ENCODE measurements at regions not wholly inside any gene's neighbourhood (a gene's known extent, or its start where the extent isn't known, plus 50 kb on each side); places are given as distances from the start of the nearest gene placed in this dataset.
A peak's percentile ranks its signal among the peaks of the same experiment; 100 is the strongest.

DNA sequence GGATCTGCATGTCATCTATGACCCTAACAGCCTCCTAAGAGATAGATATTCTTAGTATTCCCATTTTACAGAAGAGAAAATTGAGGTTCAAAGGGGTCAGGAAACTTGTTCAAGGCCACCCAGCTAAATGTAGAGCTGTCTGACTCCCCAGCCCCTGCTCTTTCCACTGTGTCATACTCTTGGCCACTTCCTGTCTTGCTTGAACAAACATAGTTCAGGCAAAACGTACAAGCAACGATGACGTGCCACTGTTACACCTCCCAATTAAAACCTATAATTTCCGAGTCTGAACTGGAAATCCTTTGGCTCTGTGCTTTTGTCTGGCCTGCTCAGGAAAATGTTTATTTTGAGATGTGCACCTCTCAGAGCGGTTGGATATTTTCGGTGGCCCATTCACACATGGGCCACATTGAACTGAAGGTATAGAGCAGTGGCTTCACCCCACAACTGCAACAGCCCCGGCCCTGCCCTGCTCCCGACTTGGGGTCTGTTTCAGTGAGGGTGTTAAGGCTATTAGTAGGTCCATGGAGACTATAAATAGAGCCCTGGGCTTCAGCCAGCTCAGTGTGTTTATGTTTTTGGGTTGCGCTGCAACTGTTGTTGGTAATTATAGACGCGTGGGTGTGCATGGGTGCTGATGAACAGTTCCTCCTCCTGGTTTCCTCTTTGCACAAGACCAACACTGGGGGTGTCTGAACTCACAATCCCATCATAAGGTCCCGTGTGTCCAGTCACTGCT is 172.3 kb upstream of the ADO start:
- DNase-seq (ENCODE audit: low spot score), result peak; percentile 60

DNA sequence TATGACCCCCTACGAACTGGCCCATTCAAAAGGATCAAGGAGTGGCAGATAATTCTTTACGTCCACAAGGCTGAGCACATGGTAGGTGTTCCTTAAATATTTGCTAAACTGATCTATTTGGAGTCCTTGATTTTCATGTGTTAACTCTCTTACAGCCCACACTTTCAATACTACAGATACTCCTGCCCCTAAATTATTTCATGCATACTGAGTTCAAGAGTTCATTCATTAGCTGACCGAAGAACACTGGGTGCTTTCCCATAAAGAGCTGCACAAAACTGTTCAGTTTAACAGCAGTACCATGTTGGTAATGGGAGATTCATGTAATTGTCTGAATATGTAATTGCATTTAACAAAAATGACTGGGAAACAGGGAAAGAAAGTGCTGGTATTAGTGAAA is 170.5 kb upstream of the ADO start:
- DNase-seq (ENCODE audit: low spot score), result no peak

DNA sequence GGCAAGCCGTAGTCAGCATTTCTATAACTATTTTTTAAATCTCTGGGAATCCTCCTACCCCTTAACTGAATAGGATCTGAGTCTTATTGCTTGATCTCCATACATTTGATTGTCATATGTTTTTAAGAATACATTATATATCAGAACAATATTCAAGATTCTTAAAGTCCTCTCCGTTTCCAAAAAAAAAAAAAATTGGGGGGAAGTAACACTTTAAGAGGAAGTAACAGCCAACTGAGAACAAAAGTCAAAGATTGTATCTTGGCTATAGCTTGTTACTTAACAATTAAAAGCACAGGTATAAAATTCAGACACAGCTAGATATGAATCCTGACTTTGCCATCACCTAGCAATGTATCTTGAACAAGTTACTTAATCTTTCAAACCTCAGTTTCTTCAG is 169.9 kb upstream of the ADO start:
- no peak for DNase-seq (ENCODE audit: low spot score)

DNA sequence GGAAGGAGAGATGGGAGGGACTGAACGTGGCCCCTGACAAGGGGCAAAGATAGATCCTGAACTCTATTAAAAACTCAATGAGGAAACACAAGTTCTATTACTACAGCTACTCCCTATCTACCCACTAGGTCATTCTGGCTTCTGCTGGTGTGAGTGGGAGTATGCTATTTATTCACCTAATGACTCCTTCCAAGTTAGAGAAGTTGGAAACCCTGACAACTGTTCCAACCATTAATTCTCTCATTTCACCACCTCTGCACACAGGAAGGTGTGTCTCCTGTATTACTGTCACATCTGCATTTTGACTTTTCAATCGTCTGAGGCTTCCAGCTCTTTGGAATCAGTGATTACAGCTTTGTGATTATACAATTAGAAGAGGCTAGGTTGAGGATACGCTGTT is 169.4 kb upstream of the ADO start:
- DNase-seq (ENCODE audit: low spot score), result no peak

DNA sequence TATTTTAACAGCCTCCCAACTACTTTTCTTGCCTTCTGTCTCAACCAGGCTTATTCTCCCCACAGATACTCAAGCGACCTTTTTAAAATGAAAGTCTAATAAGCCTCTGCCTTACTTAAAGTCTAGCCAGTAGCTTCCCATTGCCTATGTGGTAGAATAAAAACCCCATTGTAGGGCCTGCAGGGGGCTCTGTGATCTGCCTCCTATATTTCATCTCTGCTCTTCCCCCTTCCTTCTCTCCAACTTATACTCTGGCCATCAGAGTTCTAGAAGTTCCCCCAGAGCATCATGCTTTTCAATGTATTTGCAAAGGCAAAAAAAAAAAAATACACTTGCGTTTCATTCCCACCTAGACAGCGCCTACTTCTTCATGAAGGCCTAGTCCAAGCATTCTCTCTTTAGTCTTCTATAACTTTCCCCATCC is 167.7 kb upstream of the ADO start:
- no peak for DNase-seq (ENCODE audit: low spot score)

DNA sequence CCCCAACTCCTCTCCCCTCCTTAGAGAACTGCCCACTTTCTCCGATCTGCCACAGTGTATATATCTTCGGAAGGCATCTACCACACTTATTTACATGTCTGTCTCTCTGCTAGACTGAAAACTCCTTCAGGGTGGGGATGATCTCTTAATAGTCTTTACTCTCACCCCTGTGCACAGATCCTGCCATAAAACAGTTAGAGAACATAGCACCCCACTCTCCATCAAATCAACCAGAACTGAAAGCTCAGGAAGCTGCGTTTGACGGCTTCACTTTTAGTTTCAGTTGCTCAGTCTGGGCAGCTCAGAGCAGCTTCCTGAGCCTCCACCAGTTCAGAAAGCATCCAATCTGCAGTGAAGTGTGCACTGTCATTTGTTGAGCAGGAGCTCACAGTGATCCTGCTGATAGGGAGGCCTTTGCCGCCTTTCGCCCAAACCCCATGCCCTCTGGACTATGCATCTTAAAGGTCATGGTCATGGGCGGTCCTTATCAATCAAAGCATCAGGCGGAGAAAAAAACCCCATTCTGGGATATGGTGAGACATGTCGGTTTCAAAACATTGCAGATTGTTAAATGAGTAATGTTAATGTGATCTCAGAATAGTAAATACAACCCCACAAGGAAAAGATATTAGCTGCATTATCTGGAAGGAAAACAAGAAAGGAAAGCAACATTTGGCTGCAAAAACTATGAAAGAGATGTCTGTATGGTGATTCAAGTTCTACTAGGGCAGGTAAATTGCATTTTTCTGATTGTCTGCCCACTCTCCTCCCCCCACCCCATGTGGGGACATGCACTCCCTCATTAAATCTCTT is 167.1 kb upstream of the ADO start:
- peak; percentile 88 for DNase-seq (ENCODE audit: low spot score)

DNA sequence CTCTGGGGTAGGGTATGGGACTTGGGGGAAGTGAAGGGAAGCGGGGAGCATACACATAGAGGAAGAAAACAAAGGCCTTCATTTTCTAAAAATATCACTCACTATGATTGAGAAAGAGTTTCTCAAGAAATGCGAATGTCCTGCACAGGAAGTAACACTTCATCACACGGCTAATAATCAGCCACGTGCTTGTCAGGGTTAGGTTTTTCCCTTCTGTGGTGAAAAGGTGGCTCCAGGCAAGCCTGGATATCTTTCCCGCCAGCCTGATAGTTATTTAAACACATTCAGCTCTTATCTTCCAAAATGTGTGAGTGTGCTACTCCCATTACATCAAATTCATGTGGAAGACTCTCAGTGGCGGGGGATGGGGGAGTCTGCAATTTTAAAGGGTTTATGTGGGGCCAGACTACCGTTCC is 166.4 kb upstream of the ADO start:
- DNase-seq (ENCODE audit: low spot score), result no peak

DNA sequence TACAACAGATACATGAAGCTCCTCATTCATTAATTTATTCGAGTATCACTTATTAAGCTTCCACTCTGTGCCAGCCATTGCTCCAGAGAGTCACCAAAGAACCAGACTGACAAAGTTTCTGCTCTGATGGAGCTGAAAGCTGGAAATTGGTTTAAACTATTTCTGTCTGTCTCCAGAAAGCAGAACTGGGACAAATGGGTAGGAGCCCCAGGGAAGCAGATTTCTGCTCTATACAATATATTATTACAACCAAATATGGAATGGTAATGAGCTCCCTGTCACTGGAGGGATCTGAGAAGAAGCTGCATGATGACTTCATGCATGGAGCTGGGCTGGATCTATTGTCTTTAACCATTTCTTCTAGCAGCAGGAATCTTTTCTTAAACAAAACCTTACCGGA is 165.4 kb upstream of the ADO start:
- no peak for DNase-seq (ENCODE audit: low spot score)

DNA sequence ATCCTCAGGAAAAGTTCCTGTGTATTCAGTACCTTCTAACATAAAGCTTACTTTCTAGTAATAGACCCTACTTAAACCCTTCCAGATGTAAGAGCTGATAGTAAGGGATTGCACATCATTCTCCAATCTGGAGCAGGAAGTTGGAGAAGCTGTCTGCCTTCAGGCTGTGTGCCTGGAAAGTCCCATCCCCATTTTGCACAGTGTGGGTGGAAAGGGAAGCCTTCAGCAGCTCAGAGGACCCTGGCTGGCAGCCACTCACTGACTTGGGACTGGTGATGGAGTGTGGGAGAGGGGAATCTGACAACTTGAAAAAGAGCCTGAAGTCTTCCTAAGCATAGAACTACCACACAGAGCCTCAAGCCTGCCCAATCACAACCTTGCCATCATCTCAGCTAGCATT is 164.1 kb upstream of the ADO start:
- DNase-seq (ENCODE audit: low spot score), result no peak

DNA sequence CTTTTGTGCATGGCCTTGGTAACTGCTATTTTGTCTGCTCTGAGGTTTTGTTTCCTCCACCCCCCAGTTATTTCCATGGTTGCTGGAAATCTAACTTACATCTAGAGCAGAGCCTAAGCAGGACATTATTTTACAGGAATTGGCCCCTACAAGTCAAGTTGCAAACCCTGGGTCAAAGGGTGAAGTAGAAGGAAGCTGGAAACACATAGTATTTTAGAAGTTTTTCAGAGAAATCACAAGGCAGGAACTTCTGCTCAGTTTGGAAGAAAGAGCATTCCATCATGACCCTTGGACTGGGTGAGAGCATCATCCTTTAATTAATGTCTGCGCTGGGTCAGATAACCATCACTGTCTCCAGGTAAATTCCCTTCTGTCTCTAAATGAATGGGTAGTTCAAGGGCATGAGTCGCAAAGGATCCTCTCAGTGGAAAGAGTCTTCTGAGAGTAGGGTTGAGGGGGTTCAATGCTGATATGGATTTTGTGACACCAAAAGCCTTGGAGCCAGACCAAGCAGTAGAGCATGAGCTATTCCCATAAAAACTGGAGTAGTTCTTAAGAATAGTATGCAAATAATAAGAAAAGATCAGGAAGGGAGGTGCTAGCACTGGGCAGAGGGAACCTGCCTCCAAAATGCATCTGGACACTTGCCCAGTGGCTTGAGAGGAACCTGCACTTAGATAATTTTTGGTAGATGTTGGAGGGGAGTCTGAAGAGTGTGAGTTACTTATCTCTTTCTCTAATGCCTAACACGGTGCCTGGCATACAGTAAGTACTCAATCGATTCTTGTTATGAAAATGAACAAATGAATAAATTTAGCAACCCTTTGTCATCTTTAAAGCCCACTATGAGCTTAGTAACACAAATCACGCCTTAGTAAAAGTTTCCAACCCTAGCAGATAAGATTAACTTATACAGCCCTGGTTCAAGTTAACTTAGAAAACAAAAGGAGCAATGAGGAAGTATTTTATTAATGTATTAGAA is 160.6 kb upstream of the ADO start:
- no peak for DNase-seq (ENCODE audit: low spot score)

DNA sequence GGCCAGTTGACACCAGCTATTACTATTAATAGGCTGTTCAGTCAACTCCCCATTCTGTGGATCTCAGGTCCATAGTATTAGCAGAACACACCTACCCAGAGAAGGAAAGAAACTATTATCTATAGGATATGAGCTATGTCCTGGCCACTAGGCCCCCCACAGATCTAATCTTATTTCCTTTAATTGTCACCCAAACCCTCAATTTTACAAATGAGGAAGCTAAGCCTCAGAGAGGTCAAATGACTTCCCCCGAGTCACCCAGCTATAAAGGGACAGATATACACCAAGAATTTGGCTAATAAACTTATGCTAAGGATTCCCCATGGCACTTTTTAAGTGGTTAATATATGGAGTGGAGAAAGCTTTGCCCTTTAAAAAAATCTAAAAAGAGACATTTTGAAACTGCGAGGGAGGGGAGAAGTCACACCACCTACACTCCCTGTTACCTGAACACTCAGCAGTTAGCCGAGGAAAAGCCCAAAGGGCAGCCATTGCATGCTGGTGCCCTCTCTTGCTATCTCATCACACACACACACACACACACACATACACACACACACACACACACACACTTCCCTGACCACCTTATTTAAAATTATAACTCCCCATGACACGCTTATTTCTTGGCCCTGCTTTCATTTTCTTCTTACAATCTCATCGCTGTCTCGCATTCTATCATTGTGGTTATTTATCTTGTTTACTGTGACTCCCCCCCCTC is 157.0 kb upstream of the ADO start:
- no peak for DNase-seq (ENCODE audit: low spot score)

DNA sequence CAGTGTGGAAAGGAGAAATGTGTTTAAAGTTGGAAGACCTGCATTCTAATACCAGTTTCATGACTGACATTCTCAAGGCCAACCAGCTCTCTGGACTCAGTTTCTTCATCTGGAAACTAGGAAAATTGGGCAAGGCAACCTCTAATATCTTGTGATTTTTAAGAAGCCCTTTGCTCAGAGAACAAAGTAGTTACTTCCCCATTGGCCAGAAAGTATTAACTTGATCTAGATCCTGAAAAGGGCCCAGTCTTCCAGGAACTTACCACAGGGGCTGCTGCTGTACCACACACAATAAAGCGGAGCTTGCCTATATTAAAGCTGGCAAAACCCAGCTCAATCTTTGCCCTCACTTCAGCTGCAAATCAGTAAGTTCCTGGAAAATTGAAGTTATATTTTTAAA is 155.6 kb upstream of the ADO start:
- DNase-seq (ENCODE audit: low spot score), result no peak

DNA sequence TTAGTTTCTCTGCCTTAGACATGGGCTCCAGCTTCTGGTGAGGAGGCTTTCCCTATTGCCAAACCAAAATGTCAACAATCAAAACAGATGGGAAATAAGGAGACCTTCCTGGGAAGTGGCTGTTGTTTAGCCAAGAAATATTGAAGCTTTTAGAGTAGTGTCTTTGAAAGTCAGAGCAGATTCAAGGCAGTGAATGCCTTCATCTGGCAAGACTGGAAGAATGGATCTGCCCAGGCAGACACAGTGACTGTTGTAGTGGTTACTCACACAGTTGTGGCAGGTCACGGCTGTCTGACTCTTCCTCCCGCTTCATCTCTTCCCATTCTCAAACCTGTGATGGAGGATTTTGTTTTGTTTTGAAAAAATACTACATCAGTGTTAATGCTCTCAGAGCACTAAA is 154.1 kb upstream of the ADO start:
- no peak for DNase-seq (ENCODE audit: low spot score)

DNA sequence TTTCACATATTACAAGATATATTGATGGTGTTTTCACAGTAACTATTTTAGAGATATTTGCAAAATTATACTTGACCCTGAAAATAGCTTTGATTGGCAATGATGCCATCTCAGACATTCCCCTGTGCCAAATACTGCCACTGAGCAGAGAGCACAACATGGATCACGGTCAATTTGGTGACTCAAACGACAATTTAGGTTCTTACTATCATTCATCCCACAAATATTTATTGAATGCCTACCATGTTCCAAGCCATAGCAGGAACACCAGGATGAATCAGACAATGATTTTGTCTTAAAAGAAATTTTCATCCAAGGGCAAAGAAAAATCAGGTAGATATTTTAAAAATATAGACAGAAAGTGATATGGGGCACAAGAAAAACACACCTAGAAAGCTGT is 153.2 kb upstream of the ADO start:
- no peak for DNase-seq (ENCODE audit: low spot score)

DNA sequence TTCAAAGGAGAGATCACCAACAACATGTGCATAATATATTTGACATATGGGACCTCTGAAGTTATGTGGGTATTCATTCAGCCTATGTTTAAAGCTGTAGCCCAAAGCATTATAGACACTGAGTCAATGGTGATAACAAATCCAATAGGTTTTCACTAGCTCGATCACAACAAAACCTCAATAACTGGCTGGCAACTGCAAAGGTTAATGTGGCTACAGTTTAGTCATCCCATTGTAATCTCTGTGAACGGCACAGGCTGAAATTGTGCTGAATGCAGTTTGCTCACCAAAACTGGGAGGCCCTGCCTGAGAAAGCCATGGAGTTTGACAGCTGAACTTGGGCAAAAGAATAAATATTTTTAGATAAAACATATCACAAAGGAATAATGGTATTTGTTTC is 152.4 kb upstream of the ADO start:
- no peak for DNase-seq (ENCODE audit: low spot score)

DNA sequence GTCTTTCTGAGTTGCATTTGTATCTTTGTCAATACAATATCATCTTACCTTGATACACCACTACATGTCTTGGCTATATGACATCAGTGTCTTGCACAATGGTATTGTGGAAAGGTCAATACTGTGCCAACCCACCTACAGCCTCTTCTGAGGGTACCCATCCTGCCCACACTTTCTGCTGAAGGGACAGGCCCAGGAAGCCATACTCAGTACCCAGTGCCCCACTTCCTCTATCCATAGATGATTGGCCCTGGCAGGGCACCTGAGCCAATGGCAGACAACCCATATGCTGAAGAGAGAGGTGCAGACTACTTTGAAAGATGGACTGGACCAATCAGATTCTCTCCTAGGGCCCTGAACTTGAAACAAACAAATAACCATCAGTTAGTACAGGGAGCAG is 152.0 kb upstream of the ADO start:
- no peak for DNase-seq (ENCODE audit: low spot score)

DNA sequence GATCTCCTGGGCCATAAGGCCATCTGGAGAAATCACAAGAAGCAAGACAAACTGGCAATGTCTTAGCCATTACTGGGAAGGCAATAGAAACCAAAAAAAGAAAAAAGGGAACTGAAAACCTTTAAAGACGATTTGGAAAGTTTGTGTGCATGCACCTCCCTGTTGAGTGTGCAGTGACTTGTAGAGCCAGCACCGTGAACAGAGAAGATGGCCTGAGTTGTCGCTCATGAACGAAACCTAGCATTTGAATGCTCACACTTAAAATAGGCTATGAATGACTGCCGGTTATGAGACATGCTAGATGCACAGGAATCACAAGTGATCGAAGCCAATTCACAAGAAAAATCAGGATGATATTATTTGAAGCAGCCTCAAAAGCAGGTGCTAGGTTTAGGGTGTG is 151.3 kb upstream of the ADO start:
- DNase-seq (ENCODE audit: low spot score), result no peak

DNA sequence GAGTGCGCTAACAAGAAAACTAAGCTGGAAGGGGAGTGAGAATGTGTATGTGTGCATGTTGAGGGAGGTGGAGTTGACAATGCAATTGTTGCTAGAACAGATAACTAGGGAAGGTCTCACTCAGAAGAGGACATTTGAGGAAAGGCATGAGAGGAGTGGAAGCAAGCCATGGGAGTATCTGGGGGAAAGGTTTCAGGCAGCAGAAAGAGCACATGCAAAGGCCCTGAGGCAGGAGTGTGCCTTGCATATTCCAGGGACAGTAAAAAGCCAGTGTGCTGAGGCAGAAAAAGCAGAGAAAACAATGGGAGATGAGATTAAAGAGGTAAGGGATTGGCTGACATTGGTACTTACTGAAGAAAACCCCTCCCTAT is 149.6 kb upstream of the ADO start:
- DNase-seq (ENCODE audit: low spot score), result no peak

DNA sequence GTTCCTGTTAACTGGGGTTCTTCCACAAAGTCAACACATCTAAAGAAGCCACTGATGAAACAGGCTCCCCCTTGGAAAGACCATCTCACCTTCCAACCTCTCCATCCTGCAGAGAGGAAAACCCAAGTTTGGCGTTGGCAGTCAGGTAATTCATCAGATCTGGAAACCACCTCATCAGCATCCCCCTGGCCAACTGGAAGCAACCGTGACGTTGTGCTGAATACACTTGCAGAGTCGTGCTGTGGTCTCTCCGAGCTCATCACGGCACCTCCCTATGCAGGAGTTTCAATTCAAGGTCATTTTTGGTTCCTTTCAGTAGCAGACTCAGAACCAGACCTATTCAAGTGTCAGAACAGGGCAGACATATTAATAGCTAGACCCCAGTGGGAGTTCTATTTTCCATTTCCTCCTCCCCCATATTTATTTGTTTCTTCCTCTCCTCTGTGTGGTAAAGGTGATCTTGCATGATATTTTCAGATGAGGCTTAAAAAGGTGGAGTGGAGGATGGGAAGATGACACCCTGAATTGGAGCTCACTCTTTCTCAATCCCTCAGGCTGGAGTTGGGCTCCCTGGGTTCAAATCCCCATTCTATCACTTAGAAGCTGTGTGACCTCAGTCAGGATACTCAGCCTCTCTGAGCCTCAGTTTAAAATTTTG is 149.1 kb upstream of the ADO start:
- DNase-seq (ENCODE audit: low spot score), result no peak

DNA sequence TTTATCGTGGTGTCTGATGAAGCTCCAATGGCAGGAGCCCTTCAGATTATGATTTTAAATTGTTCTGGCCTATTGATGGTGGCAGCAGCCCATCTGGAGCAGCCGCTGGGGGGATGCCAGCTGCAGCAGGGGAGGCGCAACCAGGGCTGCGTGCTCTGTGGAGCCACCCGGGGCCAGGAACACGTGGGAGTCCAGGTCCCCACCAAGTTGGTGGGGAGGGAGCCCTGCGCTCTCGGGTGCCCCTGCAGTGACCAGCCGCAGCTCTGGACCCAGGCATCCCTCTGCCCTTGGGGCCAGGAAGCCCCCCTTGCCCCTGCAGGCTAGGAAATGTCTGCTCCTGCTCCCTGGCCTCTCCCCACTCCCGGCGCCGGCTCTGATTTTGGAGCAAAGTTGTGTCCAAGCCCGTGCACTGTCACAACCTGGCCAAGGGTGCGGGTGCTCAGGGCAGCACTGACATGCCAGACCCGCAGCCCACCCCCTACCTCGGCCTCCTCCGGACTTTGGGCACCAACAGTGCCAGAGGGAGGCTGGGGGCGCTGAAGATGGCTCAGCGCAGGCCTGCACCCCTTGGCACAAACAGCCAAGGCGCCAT is 147.2 kb upstream of the ADO start:
- no peak for DNase-seq (ENCODE audit: low spot score)

DNA sequence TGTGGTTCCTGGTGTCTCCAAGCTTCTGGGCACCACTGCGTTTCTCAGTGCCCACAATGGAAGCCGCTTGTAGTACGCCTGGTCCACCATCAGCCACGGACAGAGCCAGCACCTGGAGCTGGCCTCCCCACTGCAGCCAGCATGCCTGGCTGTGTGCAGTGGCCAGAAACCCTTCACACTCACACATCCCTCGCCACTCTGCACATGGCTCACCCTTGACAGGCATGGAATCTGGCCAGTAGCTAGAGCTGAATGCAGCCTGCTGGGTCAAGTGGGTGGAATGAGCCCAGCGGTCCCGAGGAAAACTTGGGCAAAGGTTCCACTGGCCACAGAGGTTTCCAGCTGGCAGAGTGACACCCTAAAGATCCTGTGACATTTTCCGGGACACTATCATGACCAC is 146.0 kb upstream of the ADO start:
- no peak for DNase-seq (ENCODE audit: low spot score)

Measured in activated CD4-positive, alpha-beta T cell treated with anti-CD3 and anti-CD28 coated beads, Interleukin-2, Interleukin-4, amounts not matched to agents 100 ng/mL and 50 ng/mL, durations not matched to agents 16 hours and 8 hours (primary cell).